ENCODE measurements at regions not wholly inside any gene's neighbourhood (a gene's known extent, or its start where the extent isn't known, plus 50 kb on each side); places are given as distances from the start of the nearest gene placed in this dataset.

DNA sequence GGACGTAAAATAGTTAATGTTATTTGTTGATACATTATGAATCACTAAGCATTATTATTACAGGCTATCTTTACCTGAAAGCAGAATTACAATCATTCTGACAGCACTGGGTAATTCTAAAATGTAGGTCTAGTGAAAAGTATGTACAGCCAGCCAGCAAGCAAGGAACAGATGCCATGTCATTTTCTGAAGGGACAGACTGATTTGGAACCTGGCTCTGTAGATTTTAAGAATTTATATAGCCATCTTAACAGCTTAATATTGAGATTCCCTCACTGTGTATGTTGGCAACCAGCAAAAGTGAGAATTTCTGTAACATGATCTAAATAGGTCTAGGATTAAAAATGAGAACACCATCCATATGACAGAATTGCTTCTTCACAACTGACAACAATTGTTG lies 359.4 kb downstream of the ZIC4 start:
- Histone ChIP-seq H3K27me3 (ENCODE audit: insufficient read depth, low read length, poor library complexity, severe bottlenecking) (no peaks in the 10 kb centered on the region), H3K9me2 (replicated peaks; ENCODE audit: low read depth, low read length) (no peaks in the 10 kb centered on the region), H3K36me3 (ENCODE audit: insufficient read depth, low read length) (no peaks in the 10 kb centered on the region), H3K9me3 (ENCODE audit: insufficient read depth, low read depth, low read length) (no peaks in the 10 kb centered on the region), H3K4me2 (ENCODE audit: low read depth, low read length, poor library complexity, severe bottlenecking) (no peak overlapping the region), H3K9ac (ENCODE audit: low read depth, low read length, poor library complexity, severe bottlenecking) (no peak overlapping the region), H3K4me1 (ENCODE audit: insufficient read depth, low read length, poor library complexity, severe bottlenecking) (no peaks in the 10 kb centered on the region), H3F3A (ENCODE audit: low read depth) (no peaks in the 10 kb centered on the region), H3K4me3 (ENCODE audit: low read length, poor library complexity, severe bottlenecking) (no peak overlapping the region), H3K79me2 (ENCODE audit: insufficient read depth, low read length) (no peaks in the 10 kb centered on the region), H2AFZ (ENCODE audit: low read length) (no peak overlapping the region), H4K20me1 (ENCODE audit: insufficient read depth, low read length, poor library complexity, severe bottlenecking) (no peaks in the 10 kb centered on the region)
- no peak for TF ChIP-seq EZH2phosphoT487 (IDR thresholded peaks at IDR 0.05; ENCODE audit: borderline replicate concordance)
- TF ChIP-seq, protein P1, sequence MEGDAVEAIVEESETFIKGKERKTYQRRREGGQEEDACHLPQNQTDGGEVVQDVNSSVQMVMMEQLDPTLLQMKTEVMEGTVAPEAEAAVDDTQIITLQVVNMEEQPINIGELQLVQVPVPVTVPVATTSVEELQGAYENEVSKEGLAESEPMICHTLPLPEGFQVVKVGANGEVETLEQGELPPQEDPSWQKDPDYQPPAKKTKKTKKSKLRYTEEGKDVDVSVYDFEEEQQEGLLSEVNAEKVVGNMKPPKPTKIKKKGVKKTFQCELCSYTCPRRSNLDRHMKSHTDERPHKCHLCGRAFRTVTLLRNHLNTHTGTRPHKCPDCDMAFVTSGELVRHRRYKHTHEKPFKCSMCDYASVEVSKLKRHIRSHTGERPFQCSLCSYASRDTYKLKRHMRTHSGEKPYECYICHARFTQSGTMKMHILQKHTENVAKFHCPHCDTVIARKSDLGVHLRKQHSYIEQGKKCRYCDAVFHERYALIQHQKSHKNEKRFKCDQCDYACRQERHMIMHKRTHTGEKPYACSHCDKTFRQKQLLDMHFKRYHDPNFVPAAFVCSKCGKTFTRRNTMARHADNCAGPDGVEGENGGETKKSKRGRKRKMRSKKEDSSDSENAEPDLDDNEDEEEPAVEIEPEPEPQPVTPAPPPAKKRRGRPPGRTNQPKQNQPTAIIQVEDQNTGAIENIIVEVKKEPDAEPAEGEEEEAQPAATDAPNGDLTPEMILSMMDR (conservative IDR thresholded peaks at IDR 0.05; ENCODE audit: low read length) = no peak

DNA sequence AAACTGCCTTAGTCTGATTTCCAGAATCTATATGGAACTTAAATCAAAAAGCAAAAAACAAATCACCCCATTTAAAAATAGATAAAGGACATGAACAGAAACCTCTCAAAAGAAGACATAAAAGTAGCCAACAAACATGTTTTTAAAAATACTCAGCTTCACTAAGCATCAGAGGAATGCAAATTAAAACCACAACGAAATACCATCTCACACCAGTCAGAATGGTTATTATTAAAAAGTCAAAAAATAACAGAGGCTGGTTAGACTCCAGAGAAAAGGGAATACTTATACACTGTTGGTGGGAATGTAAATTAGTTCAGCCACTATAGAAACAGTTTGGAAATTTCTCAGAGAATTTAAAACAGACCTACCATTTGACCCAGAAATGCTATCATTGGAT lies 367.9 kb downstream of the ZIC4 start:
- no peak overlapping the region for H3K4me3 ChIP-seq (ENCODE audit: low read length, poor library complexity, severe bottlenecking)
- no peaks in the 10 kb centered on the region for H3K27me3 ChIP-seq (ENCODE audit: insufficient read depth, low read length, poor library complexity, severe bottlenecking)
- no peaks in the 10 kb centered on the region for H3K36me3 ChIP-seq (ENCODE audit: insufficient read depth, low read length)
- no peaks in the 10 kb centered on the region for H3K79me2 ChIP-seq (ENCODE audit: insufficient read depth, low read length)
- H3K4me1 ChIP-seq (ENCODE audit: insufficient read depth, low read length, poor library complexity, severe bottlenecking) = no peaks in the 10 kb centered on the region
- no peak overlapping the region for H2AFZ ChIP-seq (ENCODE audit: low read length)
- H3K9ac ChIP-seq (ENCODE audit: low read depth, low read length, poor library complexity, severe bottlenecking) = no peak overlapping the region
- no peaks in the 10 kb centered on the region for H3F3A ChIP-seq (ENCODE audit: low read depth)
- no peaks in the 10 kb centered on the region for H4K20me1 ChIP-seq (ENCODE audit: insufficient read depth, low read length, poor library complexity, severe bottlenecking)
- no peak overlapping the region for H3K4me2 ChIP-seq (ENCODE audit: low read depth, low read length, poor library complexity, severe bottlenecking)
- no peaks in the 10 kb centered on the region for H3K9me2 ChIP-seq (replicated peaks; ENCODE audit: low read depth, low read length)
- H3K9me3 ChIP-seq (ENCODE audit: insufficient read depth, low read depth, low read length) = no peaks in the 10 kb centered on the region; the same call in 1 of the 2 replicates
- no peak for TF ChIP-seq EZH2phosphoT487 (IDR thresholded peaks at IDR 0.05; ENCODE audit: borderline replicate concordance)
- TF ChIP-seq, protein P1 (conservative IDR thresholded peaks at IDR 0.05; ENCODE audit: low read length) = no peak

DNA sequence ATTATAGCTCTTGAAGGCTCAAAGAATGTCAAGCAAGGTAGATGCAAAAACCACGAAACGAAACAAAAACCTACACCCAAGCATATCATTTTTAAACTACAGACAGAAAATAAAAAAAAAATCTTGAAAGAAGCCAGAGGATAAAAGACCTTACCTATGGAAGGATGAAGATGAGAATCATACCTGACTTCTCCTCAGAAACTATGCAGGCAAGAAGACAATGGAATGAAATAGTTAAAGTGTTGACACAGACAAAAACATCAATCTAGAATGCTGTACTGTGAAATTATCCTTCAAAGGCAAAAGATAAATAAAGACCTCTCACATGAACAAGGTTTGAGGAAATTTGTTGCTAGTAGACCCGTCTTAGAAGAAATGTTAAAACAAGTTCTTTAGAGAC lies 372.0 kb downstream of the ZIC4 start:
- H3K27me3 ChIP-seq (ENCODE audit: insufficient read depth, low read length, poor library complexity, severe bottlenecking) = no peaks in the 10 kb centered on the region
- no peaks in the 10 kb centered on the region for H3K79me2 ChIP-seq (ENCODE audit: insufficient read depth, low read length)
- H4K20me1 ChIP-seq (ENCODE audit: insufficient read depth, low read length, poor library complexity, severe bottlenecking) = no peaks in the 10 kb centered on the region
- TF ChIP-seq, protein P1 (conservative IDR thresholded peaks at IDR 0.05; ENCODE audit: low read length) = no peak
- TF ChIP-seq EZH2phosphoT487 (IDR thresholded peaks at IDR 0.05; ENCODE audit: borderline replicate concordance) = no peak
- H3K36me3 ChIP-seq (ENCODE audit: insufficient read depth, low read length) = no peaks in the 10 kb centered on the region
- no peak overlapping the region for H3K9ac ChIP-seq (ENCODE audit: low read depth, low read length, poor library complexity, severe bottlenecking)
- H3K4me1 ChIP-seq (ENCODE audit: insufficient read depth, low read length, poor library complexity, severe bottlenecking) = no peaks in the 10 kb centered on the region
- no peaks in the 10 kb centered on the region for H3F3A ChIP-seq (ENCODE audit: low read depth)
- H3K9me2 ChIP-seq (replicated peaks; ENCODE audit: low read depth, low read length) = no peaks in the 10 kb centered on the region
- no peak overlapping the region for H3K4me3 ChIP-seq (ENCODE audit: low read length, poor library complexity, severe bottlenecking)
- no peaks in the 10 kb centered on the region; the same call in 1 of the 2 replicates for H3K9me3 ChIP-seq (ENCODE audit: insufficient read depth, low read depth, low read length)
- no peak overlapping the region for H2AFZ ChIP-seq (ENCODE audit: low read length)
- H3K4me2 ChIP-seq (ENCODE audit: low read depth, low read length, poor library complexity, severe bottlenecking) = no peak overlapping the region
